HEK293T (cell line): ENCODE measurements at regions not wholly inside any gene's neighbourhood (a gene's known extent, or its start where the extent isn't known, plus 50 kb on each side); places are given as distances from the start of the nearest gene placed in this dataset.

ENCODE experiments used
- BHLHE40 ChIP-seq: fragments of 450-650 bp; IDR thresholded peaks from 2 replicates; pipeline ENCODE4 v1.6.1; 2016; ENCODE audit warnings: mild to moderate bottlenecking, moderate library complexity, borderline replicate concordance
- FOXA1 ChIP-seq: fragments of 450-650 bp; IDR thresholded peaks from 2 replicates; pipeline ENCODE4 v1.6.1; 2016; ENCODE audit warnings: mild to moderate bottlenecking
- SUZ12 ChIP-seq: fragments of 450-650 bp; IDR thresholded peaks from 2 replicates; pipeline ENCODE4 v1.6.1; 2016; ENCODE audit warnings: mild to moderate bottlenecking

DNA sequence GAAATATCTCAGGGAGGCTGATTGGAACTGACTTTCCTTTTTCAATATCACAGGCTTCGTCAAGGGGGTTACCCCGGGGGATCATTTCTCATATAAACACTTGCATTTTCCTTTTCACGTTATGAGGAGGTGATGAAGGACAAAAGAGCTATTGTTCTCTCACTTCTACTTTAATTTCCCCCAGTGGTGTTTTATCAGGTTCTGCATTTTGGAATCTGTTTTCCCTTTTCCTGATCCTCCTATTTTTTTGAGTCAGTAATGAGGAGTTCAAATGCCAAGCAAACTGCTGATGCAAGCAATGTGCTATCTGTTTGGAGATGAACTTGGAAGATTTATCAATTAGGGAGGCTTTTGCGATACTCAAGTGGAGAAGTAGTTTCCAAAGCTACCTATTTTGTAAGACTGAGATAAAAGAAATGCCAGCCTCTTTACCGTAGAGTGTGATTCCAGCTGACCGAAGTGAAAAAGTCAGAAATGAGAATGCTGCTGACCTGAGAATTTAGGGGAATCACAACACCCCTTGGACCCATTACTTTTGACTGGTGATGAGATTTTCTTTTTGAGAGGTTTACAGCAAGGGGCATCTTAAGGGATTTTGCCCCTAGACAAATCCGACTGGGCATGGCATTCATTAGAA lies 556.0 kb downstream of the RNF144A start:
- no peak for TF ChIP-seq SUZ12
- TF ChIP-seq FOXA1: no peak
- TF ChIP-seq BHLHE40: no peak
